DND-41 (cell line): ENCODE measurements at regions not wholly inside any gene's neighbourhood (a gene's known extent, or its start where the extent isn't known, plus 50 kb on each side); places are given as distances from the start of the nearest gene placed in this dataset.

ENCODE experiments used
- ATAC-seq: fragments of 200-7000 bp; cut with Tn5 transposase; 3 replicates; pipeline ENCODE4 v1.9.1; 2021; ENCODE audit warnings: low read depth; ENCODE audit not compliant: insufficient read depth
- DNase-seq: peaks from one replicate; pipeline ENCODE4 v3.0.0-alpha.2; 2020
- H2AFZ ChIP-seq: 2 replicates; pipeline ENCODE4 v1.6.0; 2012; ENCODE audit warnings: low read depth, low read length
- H3K27ac ChIP-seq: 2 replicates; pipeline ENCODE4 v1.5.1; 2012; ENCODE audit warnings: low read length, inconsistent platforms
- H3K27me3 ChIP-seq: fragments of 200-600 bp; sonication (generic); 2 replicates; pipeline ENCODE4 v1.6.0; 2012; ENCODE audit warnings: low read length, mild to moderate bottlenecking, inconsistent platforms; ENCODE audit not compliant: insufficient read depth, poor library complexity
- H3K36me3 ChIP-seq: 2 replicates; pipeline ENCODE4 v1.5.1; 2012; ENCODE audit warnings: low read length, inconsistent platforms; ENCODE audit not compliant: insufficient read depth
- H3K4me1 ChIP-seq: 2 replicates; pipeline ENCODE4 v1.5.1; 2012; ENCODE audit warnings: mild to moderate bottlenecking, low read length; ENCODE audit not compliant: insufficient read depth
- H3K4me2 ChIP-seq: 2 replicates; pipeline ENCODE4 v1.6.0; 2012; ENCODE audit warnings: mild to moderate bottlenecking, moderate library complexity, low read length, inconsistent platforms; ENCODE audit not compliant: insufficient read depth
- H3K4me3 ChIP-seq, 2 experiments: fragments of 200-600 bp in 1 of 2; shearing (Covaris generic) in 1 of 2; 2 replicates each; pipeline ENCODE4 v1.5.1; 2012 to 2016; ENCODE audit warnings: inconsistent platforms in 2 of 2, low read length in 2 of 2, mild to moderate bottlenecking in 2 of 2, low read depth in 1 of 2, moderate library complexity in 1 of 2
- H3K79me2 ChIP-seq: 2 replicates; pipeline ENCODE4 v1.6.0; 2012; ENCODE audit warnings: low read length, inconsistent platforms; ENCODE audit not compliant: insufficient read depth
- H3K9ac ChIP-seq: 2 replicates; pipeline ENCODE4 v1.6.0; 2012; ENCODE audit warnings: low read depth, mild to moderate bottlenecking, inconsistent platforms, low read length, moderate library complexity
- H3K9me3 ChIP-seq: 2 replicates; pipeline ENCODE4 v1.5.1; 2012; ENCODE audit warnings: low read length, moderate library complexity, mild to moderate bottlenecking, inconsistent platforms; ENCODE audit not compliant: insufficient read depth, severe bottlenecking
- H4K20me1 ChIP-seq: 2 replicates; pipeline ENCODE4 v1.6.0; 2012; ENCODE audit warnings: low read length; ENCODE audit not compliant: insufficient read depth
- CTCF ChIP-seq: IDR thresholded peaks from 2 replicates; pipeline ENCODE4 v1.5.1; 2012; ENCODE audit warnings: borderline replicate concordance, low read length, moderate library complexity, mild to moderate bottlenecking; ENCODE audit not compliant: poor library complexity, severe bottlenecking; ENCODE audit errors: extremely low read depth
- EZH2 ChIP-seq: IDR thresholded peaks from 3 replicates; pipeline ENCODE4 v1.6.1; 2012; ENCODE audit warnings: borderline replicate concordance, low read depth, mild to moderate bottlenecking, moderate library complexity, low read length, inconsistent platforms; ENCODE audit not compliant: severe bottlenecking

GRCh38 chr4:59848457-59848856, 1351.7 kb upstream of the ADGRL3 start:
- Histone ChIP-seq H3K4me1 (no peaks in the 10 kb centered on the region), H3K9me3 (no peaks in the 10 kb centered on the region), H4K20me1 (no peaks in the 10 kb centered on the region), H3K4me2 (no peak overlapping the region), H3K27me3 (no peaks in the 10 kb centered on the region), H3K4me3 (no peak overlapping the region), H3K9ac (no peak overlapping the region), H3K27ac (no peak overlapping the region), H3K79me2 (no peaks in the 10 kb centered on the region), H3K36me3 (no peaks in the 10 kb centered on the region), H2AFZ (no peak overlapping the region)
- ATAC-seq (no peak), DNase-seq (no peak)
- TF ChIP-seq EZH2 (no peak), CTCF (no peak)

- Histone ChIP-seq H3K9ac (no peak overlapping the region), H4K20me1 (no peaks in the 10 kb centered on the region), H2AFZ (no peak overlapping the region), H3K27ac (no peak overlapping the region), H3K4me3 (no peak overlapping the region), H3K27me3 (no peaks in the 10 kb centered on the region), H3K9me3 (no peaks in the 10 kb centered on the region), H3K4me1 (no peaks in the 10 kb centered on the region), H3K36me3 (no peaks in the 10 kb centered on the region), H3K79me2 (no peaks in the 10 kb centered on the region), H3K4me2 (no peak overlapping the region)
- no peak for ATAC-seq
- TF ChIP-seq EZH2, result no peak
- no peak for TF ChIP-seq CTCF
- no peak for DNase-seq
Measured at GRCh38 chr4:59855630-59856352, 1344.3 kb upstream of the ADGRL3 start.

- H4K20me1 ChIP-seq, result no peaks in the 10 kb centered on the region
- H3K79me2 ChIP-seq, result no peaks in the 10 kb centered on the region
- H2AFZ ChIP-seq, result no peak overlapping the region
- H3K4me3 ChIP-seq, result no peak overlapping the region
- no peak for TF ChIP-seq EZH2
- no peak for TF ChIP-seq CTCF
- ATAC-seq (no peak), DNase-seq (no peak)
- H3K27ac ChIP-seq, result no peak overlapping the region
- no peaks in the 10 kb centered on the region for H3K36me3 ChIP-seq
- no peaks in the 10 kb centered on the region for H3K27me3 ChIP-seq
- H3K4me2 ChIP-seq, result no peak overlapping the region
- no peaks in the 10 kb centered on the region for H3K9me3 ChIP-seq
- no peaks in the 10 kb centered on the region for H3K4me1 ChIP-seq
- no peak overlapping the region for H3K9ac ChIP-seq
Measured at GRCh38 chr4:59869056-59869455, 1331.1 kb upstream of the ADGRL3 start.
